ENCODE measurements at regions not wholly inside any gene's neighbourhood (a gene's known extent, or its start where the extent isn't known, plus 50 kb on each side); places are given as distances from the start of the nearest gene placed in this dataset.

DNA sequence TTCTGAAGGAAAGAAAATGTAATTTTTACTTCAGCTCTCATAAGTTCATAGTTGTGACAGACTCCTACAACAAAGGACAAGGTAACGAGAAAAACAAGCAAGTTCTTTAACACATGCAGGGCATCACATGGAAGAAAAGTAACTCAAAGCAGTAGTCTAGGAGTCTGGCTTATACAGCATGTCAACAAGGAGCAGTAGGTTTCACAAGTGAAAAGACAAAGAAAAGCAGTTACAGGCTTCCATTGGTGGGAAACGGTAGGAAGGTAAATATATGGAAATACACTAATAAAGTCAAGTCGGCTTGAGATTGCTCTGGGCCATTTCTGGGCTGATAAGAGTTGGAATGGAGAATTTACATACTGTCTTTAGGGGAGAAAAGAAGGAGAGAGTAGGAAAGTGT is 228.4 kb upstream of the ZFP42 start:
- TF ChIP-seq, protein P1, sequence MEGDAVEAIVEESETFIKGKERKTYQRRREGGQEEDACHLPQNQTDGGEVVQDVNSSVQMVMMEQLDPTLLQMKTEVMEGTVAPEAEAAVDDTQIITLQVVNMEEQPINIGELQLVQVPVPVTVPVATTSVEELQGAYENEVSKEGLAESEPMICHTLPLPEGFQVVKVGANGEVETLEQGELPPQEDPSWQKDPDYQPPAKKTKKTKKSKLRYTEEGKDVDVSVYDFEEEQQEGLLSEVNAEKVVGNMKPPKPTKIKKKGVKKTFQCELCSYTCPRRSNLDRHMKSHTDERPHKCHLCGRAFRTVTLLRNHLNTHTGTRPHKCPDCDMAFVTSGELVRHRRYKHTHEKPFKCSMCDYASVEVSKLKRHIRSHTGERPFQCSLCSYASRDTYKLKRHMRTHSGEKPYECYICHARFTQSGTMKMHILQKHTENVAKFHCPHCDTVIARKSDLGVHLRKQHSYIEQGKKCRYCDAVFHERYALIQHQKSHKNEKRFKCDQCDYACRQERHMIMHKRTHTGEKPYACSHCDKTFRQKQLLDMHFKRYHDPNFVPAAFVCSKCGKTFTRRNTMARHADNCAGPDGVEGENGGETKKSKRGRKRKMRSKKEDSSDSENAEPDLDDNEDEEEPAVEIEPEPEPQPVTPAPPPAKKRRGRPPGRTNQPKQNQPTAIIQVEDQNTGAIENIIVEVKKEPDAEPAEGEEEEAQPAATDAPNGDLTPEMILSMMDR (IDR thresholded peaks at IDR 0.05; ENCODE audit: insufficient read depth, low read length) = no peak
- no peak for TF ChIP-seq POLR2AphosphoS5 (IDR thresholded peaks at IDR 0.05; ENCODE audit: low read depth)
- no peak for TF ChIP-seq GABPA (IDR thresholded peaks at IDR 0.05; ENCODE audit: low read depth)
- no peak for TF ChIP-seq SPI1 (IDR thresholded peaks at IDR 0.05; ENCODE audit: borderline replicate concordance, low read depth)
- TF ChIP-seq, protein P2, sequence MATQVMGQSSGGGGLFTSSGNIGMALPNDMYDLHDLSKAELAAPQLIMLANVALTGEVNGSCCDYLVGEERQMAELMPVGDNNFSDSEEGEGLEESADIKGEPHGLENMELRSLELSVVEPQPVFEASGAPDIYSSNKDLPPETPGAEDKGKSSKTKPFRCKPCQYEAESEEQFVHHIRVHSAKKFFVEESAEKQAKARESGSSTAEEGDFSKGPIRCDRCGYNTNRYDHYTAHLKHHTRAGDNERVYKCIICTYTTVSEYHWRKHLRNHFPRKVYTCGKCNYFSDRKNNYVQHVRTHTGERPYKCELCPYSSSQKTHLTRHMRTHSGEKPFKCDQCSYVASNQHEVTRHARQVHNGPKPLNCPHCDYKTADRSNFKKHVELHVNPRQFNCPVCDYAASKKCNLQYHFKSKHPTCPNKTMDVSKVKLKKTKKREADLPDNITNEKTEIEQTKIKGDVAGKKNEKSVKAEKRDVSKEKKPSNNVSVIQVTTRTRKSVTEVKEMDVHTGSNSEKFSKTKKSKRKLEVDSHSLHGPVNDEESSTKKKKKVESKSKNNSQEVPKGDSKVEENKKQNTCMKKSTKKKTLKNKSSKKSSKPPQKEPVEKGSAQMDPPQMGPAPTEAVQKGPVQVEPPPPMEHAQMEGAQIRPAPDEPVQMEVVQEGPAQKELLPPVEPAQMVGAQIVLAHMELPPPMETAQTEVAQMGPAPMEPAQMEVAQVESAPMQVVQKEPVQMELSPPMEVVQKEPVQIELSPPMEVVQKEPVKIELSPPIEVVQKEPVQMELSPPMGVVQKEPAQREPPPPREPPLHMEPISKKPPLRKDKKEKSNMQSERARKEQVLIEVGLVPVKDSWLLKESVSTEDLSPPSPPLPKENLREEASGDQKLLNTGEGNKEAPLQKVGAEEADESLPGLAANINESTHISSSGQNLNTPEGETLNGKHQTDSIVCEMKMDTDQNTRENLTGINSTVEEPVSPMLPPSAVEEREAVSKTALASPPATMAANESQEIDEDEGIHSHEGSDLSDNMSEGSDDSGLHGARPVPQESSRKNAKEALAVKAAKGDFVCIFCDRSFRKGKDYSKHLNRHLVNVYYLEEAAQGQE (IDR thresholded peaks at IDR 0.05; ENCODE audit: insufficient replicate concordance, low read depth) = no peak
